GM12874 (cell line): ENCODE measurements at regions not wholly inside any gene's neighbourhood (a gene's known extent, or its start where the extent isn't known, plus 50 kb on each side); places are given as distances from the start of the nearest gene placed in this dataset.

Experiments
- CTCF ChIP-seq: IDR thresholded peaks from 2 replicates; pipeline ENCODE4 v1.5.1; 2011; ENCODE audit warnings: low read depth, mild to moderate bottlenecking, control low read depth, low read length, moderate library complexity; ENCODE audit not compliant: insufficient read depth

GRCh38 chr14:97029800-97030199, 232.6 kb downstream of the VRK1 start:
- no peak for TF ChIP-seq CTCF

GRCh38 chr14:97031530-97031929, 234.3 kb downstream of the VRK1 start:
- TF ChIP-seq CTCF: no peak

DNA sequence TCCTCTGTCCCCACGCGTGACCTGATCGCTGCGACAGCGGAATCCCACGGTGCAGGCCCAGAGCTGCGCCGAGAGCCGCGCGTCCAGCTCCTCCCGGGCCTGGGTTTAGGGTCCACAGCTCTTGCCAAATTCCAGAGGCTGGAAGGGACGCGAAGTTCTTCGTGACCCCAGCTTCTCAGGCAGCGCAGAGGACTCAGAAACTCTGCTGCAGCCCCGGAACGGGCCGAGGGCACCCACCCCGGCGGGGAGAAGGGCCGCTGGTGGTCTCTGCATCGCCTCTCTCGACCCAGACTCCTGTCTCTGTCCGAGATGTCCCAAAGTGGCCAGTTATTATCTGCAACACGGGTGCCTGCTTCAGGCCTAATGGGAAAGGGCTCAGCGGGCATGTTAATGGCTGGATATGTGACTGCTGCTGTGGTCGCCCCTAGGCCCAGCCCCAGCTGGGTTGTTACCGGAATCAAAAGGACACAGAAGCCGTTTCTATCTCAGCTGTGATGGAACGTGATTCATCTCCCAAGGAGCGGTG, 236.4 kb downstream of the VRK1 start:
- TF ChIP-seq CTCF: no peak

DNA sequence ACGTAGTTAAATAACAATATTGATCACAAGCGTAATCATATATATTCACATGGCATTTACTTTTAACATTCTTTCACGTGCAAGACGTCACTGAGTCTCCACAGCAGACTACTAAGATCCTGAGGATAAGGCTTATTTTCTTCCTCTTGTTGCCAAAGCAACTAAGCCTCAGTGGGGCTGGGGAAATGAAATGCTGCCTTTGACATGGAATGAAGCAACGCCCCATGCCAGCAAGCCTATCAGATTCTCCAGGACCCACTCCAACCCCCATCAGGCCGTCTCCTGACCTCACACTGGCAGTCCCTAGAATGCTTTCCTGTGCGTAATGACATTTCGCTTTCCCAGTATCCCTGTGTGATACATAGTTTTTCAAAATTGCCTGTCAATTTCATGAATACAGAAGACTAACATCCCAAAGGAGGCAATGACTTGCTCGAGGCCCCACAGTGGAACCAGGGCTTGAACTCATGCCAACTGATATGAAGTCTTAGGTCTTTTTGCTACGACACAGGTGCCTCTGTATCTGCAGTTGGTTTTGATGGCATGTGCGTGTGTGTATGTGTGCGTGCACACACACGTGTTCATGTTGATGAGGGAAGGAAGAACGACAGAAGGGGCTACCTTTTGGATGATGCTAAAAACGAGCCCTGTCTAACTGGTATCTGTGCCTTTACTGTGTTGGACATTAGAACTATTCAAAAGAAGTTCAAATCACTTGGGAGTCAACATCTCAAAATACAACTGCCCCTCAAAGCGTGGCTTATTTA, 239.1 kb downstream of the VRK1 start:
- no peak for TF ChIP-seq CTCF

DNA sequence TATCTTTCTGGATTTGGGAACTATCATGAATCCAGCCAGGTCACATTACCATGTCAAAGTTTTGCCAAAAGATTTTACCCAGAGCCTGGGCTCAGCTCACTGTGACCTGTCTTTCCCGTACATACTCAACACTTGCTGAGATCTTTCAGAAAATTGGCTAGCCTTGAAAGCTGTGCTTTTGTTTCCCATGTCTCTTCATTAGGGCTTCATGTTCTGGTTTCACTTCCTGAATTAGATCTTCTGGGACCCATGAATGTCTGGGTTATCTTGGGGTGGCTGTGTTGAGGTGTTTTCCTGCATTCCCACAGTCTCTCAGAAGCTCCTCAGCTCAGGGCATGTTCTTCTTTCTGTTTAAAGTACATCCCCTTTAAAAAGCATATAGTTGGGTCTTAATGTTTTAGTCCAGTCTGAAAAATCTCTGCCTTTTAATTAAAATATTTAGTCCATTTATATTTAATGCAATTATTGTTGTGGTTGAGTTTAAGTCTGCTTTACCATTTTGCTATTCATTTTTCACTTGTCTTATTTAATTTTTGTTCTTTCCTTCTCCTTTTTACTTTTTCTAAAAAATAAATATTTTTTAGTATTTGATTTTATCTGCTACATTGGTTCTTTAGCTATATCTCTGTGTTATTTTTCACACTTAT, 242.7 kb downstream of the VRK1 start:
- TF ChIP-seq CTCF: no peak

- no peak for TF ChIP-seq CTCF
These were observed 249.8 kb downstream of the VRK1 start for GRCh38 chr14:97046967-97047366.

GRCh38 chr14:97052001-97052400, 254.8 kb downstream of the VRK1 start:
- TF ChIP-seq CTCF: no peak
